ENCODE measurements at regions not wholly inside any gene's neighbourhood (a gene's known extent, or its start where the extent isn't known, plus 50 kb on each side); places are given as distances from the start of the nearest gene placed in this dataset.

DNA sequence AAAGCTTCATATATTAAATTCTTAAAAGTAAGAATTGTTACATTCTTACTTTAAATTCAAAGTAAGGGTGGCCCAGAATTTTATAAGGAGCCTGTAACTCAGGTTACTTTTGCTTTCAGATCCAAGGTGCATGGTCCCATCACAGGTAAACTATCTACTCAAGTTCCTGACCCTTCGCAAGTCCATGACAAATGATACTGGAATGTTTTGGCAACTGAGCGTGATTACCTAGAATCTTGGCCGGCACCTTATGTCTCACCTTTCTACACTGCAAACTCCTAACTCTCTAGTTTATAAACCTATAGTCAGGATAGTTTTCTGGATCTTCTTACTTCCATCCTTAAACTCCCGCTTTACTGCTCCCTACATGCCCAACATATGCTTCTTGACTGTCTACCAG lies 67.9 kb upstream of the HMGN3 start:
- H3K27ac Mint-ChIP-seq: no peak overlapping the region
- peaks cover 4% of the 10 kb centered on the region for H3K27me3 Mint-ChIP-seq
- H3K4me3 Mint-ChIP-seq: no peak overlapping the region
- no peaks in the 10 kb centered on the region for H3K9me3 Mint-ChIP-seq
- H3K36me3 Mint-ChIP-seq (ENCODE audit: low read depth): no peaks in the 10 kb centered on the region
- no peaks in the 10 kb centered on the region for H3K4me1 Mint-ChIP-seq (ENCODE audit: low read depth)

DNA sequence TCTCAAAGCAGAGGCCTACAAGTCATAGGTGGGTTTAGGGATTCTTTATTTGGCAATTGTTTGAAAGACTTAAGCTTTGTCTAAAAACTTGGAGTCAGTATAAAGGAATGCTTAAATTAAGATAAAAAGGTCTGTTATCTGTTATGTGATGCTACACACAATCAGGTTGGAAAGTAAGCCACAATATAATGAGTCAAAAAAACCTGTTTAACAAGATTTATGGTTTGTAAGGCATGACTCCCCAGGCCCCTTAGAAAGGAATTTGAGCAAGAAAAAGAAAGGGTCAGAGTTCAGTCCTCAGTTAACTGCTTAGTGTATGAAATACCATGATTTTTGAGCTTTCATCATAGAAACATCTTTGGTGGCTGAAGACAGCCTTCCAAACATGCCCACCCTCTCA lies 66.8 kb upstream of the HMGN3 start:
- peaks cover 4% of the 10 kb centered on the region for H3K27me3 Mint-ChIP-seq
- H3K36me3 Mint-ChIP-seq (ENCODE audit: low read depth): no peaks in the 10 kb centered on the region
- no peak overlapping the region for H3K27ac Mint-ChIP-seq
- no peaks in the 10 kb centered on the region for H3K4me1 Mint-ChIP-seq (ENCODE audit: low read depth)
- no peaks in the 10 kb centered on the region for H3K9me3 Mint-ChIP-seq
- no peak overlapping the region for H3K4me3 Mint-ChIP-seq

DNA sequence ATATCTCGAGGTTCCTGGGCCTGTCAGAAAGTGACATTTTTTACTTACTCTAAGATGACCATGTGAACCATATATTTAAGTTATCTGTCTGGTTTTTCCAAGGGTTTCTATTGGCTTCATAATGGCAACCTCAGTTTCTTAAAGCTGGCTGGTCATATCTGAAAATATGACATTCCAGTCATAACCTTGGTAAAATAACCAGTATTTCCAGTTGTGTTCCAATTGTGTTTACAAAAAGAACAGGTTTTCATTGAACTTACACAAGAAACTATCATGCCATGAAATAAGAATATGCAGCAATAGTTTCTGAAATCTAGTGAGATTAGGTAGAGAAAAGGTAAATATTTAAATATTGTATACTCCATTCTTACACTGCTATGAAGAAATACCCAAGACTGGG lies 61.7 kb upstream of the HMGN3 start:
- no peak overlapping the region for H3K27ac Mint-ChIP-seq
- H3K4me3 Mint-ChIP-seq: no peak overlapping the region
- no peaks in the 10 kb centered on the region for H3K9me3 Mint-ChIP-seq
- no peaks in the 10 kb centered on the region for H3K36me3 Mint-ChIP-seq (ENCODE audit: low read depth)
- no peaks in the 10 kb centered on the region for H3K27me3 Mint-ChIP-seq
- H3K4me1 Mint-ChIP-seq (ENCODE audit: low read depth): no peaks in the 10 kb centered on the region
